GM23338 (cell line): ENCODE measurements at regions not wholly inside any gene's neighbourhood (a gene's known extent, or its start where the extent isn't known, plus 50 kb on each side); places are given as distances from the start of the nearest gene placed in this dataset.

ENCODE experiments used
- ATAC-seq: fragments of 200-7000 bp; cut with Tn5 transposase; 3 replicates; pipeline ENCODE4 v1.9.1; 2020
- DNase-seq: peaks from one replicate; pipeline ENCODE4 v3.0.0-alpha.2; 2015; ENCODE audit warnings: low spot score
- H2AFZ ChIP-seq: fragments of 200-600 bp; sonication (generic); 2 replicates; pipeline ENCODE4 v1.8.0; 2016; ENCODE audit warnings: antibody characterized with exemption, mild to moderate bottlenecking, moderate library complexity
- H3F3A ChIP-seq: fragments of 200-600 bp; sonication (generic); replicated peaks from 2 replicates; pipeline ENCODE4 v1.8.0; 2017; ENCODE audit warnings: antibody characterized with exemption, mixed run types, low read depth
- H3K27ac ChIP-seq: fragments of 200-600 bp; sonication (generic); 2 replicates; pipeline ENCODE4 v1.6.1; 2016; ENCODE audit warnings: low read depth
- H3K27me3 ChIP-seq: fragments of 200-600 bp; sonication (generic); 2 replicates; pipeline ENCODE4 v1.8.0; 2016; ENCODE audit warnings: mild to moderate bottlenecking, mixed run types, moderate library complexity; ENCODE audit not compliant: insufficient read depth
- H3K36me3 ChIP-seq: fragments of 200-600 bp; sonication (generic); 2 replicates; pipeline ENCODE4 v1.8.0; 2016; ENCODE audit warnings: mild to moderate bottlenecking; ENCODE audit not compliant: insufficient read depth
- H3K4me1 ChIP-seq: fragments of 200-600 bp; sonication (generic); 2 replicates; pipeline ENCODE4 v1.8.0; 2016; ENCODE audit warnings: mild to moderate bottlenecking, moderate library complexity; ENCODE audit not compliant: insufficient read depth
- H3K4me2 ChIP-seq: fragments of 200-600 bp; sonication (generic); 2 replicates; pipeline ENCODE4 v1.7.1; 2017; ENCODE audit warnings: mixed run types
- H3K4me3 ChIP-seq: fragments of 200-600 bp; sonication (generic); 2 replicates; pipeline ENCODE4 v1.6.1; 2016; ENCODE audit warnings: mixed run types
- H3K79me2 ChIP-seq: fragments of 200-600 bp; sonication (generic); replicated peaks from 2 replicates; pipeline ENCODE4 v1.8.0; 2017; ENCODE audit warnings: mild to moderate bottlenecking; ENCODE audit not compliant: insufficient read depth
- H3K9me2 ChIP-seq: fragments of 200-600 bp; sonication (generic); 2 replicates; pipeline ENCODE4 v1.8.0; 2017; ENCODE audit not compliant: insufficient read depth
- H4K20me1 ChIP-seq: fragments of 200-600 bp; sonication (generic); replicated peaks from 2 replicates; pipeline ENCODE4 v1.8.0; 2017; ENCODE audit warnings: mild to moderate bottlenecking; ENCODE audit not compliant: insufficient read depth
- H3K27ac Mint-ChIP-seq: 2 replicates; pipeline ENCODE4 v1.8.0; 2020; ENCODE audit warnings: inconsistent platforms, mild to moderate bottlenecking, moderate library complexity, mixed read lengths
- H3K27me3 Mint-ChIP-seq: 3 replicates; pipeline ENCODE4 v1.8.0; 2022; ENCODE audit warnings: low read depth, mild to moderate bottlenecking, moderate library complexity, mixed read lengths, inconsistent platforms; ENCODE audit not compliant: insufficient read depth, poor library complexity
- H3K36me3 Mint-ChIP-seq: 3 replicates; pipeline ENCODE4 v1.8.0; 2021; ENCODE audit warnings: low read depth, mild to moderate bottlenecking, inconsistent platforms, moderate library complexity, mixed read lengths
- H3K4me1 Mint-ChIP-seq: 3 replicates; pipeline ENCODE4 v1.8.0; 2020; ENCODE audit warnings: mild to moderate bottlenecking, inconsistent platforms, mixed read lengths
- H3K4me3 Mint-ChIP-seq: 3 replicates; pipeline ENCODE4 v1.8.0; 2021; ENCODE audit warnings: moderate library complexity, mild to moderate bottlenecking, inconsistent platforms, mixed read lengths
- H3K9me3 Mint-ChIP-seq: 3 replicates; pipeline ENCODE4 v1.8.0; 2020; ENCODE audit warnings: moderate library complexity, mild to moderate bottlenecking, inconsistent platforms, mixed read lengths
- ETS1 ChIP-seq: IDR thresholded peaks from 2 replicates; pipeline ENCODE4 v1.6.1; 2016; ENCODE audit warnings: antibody characterized with exemption
- EZH2 ChIP-seq: fragments of 200-600 bp; sonication (generic); IDR thresholded peaks from one replicate; pipeline ENCODE4 v1.8.0; 2017; ENCODE audit warnings: antibody characterized with exemption, mild to moderate bottlenecking, low read depth; ENCODE audit not compliant: unreplicated experiment
- EZH2phosphoT487 ChIP-seq: fragments of 200-600 bp; sonication (generic); IDR thresholded peaks from one replicate; pipeline ENCODE4 v1.8.1; 2018; ENCODE audit warnings: antibody characterized with exemption; ENCODE audit not compliant: unreplicated experiment
- JUNB ChIP-seq: IDR thresholded peaks from one replicate; pipeline ENCODE4 v1.6.1; 2016; ENCODE audit warnings: antibody characterized with exemption; ENCODE audit not compliant: unreplicated experiment
- NANOG ChIP-seq: IDR thresholded peaks from 2 replicates; pipeline ENCODE4 v1.6.1; 2016; ENCODE audit warnings: antibody characterized with exemption, borderline replicate concordance
- POLR2AphosphoS5 ChIP-seq: IDR thresholded peaks from 2 replicates; pipeline ENCODE4 v1.6.1; 2016; ENCODE audit warnings: antibody characterized with exemption, low read depth
- REST ChIP-seq: IDR thresholded peaks from one replicate; pipeline ENCODE4 v1.6.1; 2018; ENCODE audit warnings: antibody characterized with exemption; ENCODE audit not compliant: unreplicated experiment
- STAT1 ChIP-seq: IDR thresholded peaks from one replicate; pipeline ENCODE4 v1.6.1; 2016; ENCODE audit warnings: antibody characterized with exemption; ENCODE audit not compliant: unreplicated experiment
- ZNF114 ChIP-seq: fragments of 250-450 bp; sonication (Bioruptor Pico); IDR thresholded peaks from 2 replicates; pipeline ENCODE4 v1.5.0; 2020; ENCODE audit warnings: mild to moderate bottlenecking, moderate library complexity
- ZNF331 ChIP-seq: fragments of 250-450 bp; sonication (Bioruptor Pico); IDR thresholded peaks from 2 replicates; pipeline ENCODE4 v1.5.0; 2020; ENCODE audit warnings: low read depth, mild to moderate bottlenecking, moderate library complexity
- ZNF462 ChIP-seq: fragments of 250-450 bp; sonication (Bioruptor Pico); IDR thresholded peaks from 2 replicates; pipeline ENCODE4 v1.5.0; 2020; ENCODE audit warnings: mild to moderate bottlenecking, moderate library complexity

DNA sequence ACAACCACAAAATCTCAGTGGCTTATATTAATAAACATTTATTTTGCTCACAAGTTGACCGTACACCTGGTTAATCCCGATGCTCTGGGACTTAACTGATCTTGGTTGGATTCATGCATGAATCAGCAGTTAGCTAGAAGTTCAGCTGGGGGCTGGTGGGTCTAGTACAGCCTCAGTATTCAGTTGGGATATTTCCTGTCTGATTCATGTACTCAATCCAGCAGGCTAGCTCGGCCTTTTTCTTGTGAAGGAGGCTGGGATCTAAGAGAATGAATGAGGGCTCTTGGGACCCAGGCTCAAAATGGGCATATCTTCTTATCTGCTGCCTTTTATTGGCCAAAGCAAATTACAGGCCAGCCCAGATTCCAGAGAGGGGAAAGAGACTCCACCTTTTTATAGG is 178.8 kb downstream of the KCTD12 start:
- no peaks in the 10 kb centered on the region for H3K36me3 ChIP-seq
- H3K4me3 ChIP-seq = no peak overlapping the region
- no peaks in the 10 kb centered on the region for H3K27me3 ChIP-seq
- ATAC-seq (no peak), DNase-seq (no peak)
- H3K4me2 ChIP-seq = no peak overlapping the region
- no peak overlapping the region for H2AFZ ChIP-seq
- no peaks in the 10 kb centered on the region for H3K36me3 Mint-ChIP-seq
- H3K4me1 ChIP-seq = no peaks in the 10 kb centered on the region
- no peak overlapping the region for H3K27ac Mint-ChIP-seq
- no peak overlapping the region for H3K4me3 Mint-ChIP-seq
- no peaks in the 10 kb centered on the region for H3K79me2 ChIP-seq
- no peaks in the 10 kb centered on the region for H3K9me3 Mint-ChIP-seq
- H3F3A ChIP-seq = no peaks in the 10 kb centered on the region
- H3K9me2 ChIP-seq = peaks cover 6% of the 10 kb centered on the region; the same call in 1 of the 2 replicates
- no peak overlapping the region for H3K27ac ChIP-seq
- no peaks in the 10 kb centered on the region for H3K4me1 Mint-ChIP-seq
- H3K27me3 Mint-ChIP-seq = no peaks in the 10 kb centered on the region
- H4K20me1 ChIP-seq = no peaks in the 10 kb centered on the region
- TF ChIP-seq JUNB (no peak), EZH2phosphoT487 (no peak), STAT1 (no peak), EZH2 (no peak), ZNF114 (CRISPR knock-in tag) (no peak), ETS1 (no peak), REST (no peak), NANOG (no peak)

- Histone ChIP-seq H3K4me1 (no peaks in the 10 kb centered on the region), H3K36me3 (no peaks in the 10 kb centered on the region), H3K27me3 (no peaks in the 10 kb centered on the region), H3K79me2 (no peaks in the 10 kb centered on the region), H4K20me1 (no peaks in the 10 kb centered on the region), H3K9me2 (no peaks in the 10 kb centered on the region; the same call in 1 of the 2 replicates), H2AFZ (no peak overlapping the region), H3K4me2 (no peak overlapping the region), H3F3A (no peaks in the 10 kb centered on the region), H3K4me3 (no peak overlapping the region), H3K27ac (no peak overlapping the region)
- DNase-seq (no peak), ATAC-seq (no peak)
- Mint-ChIP-seq H3K27me3 (peaks cover 2% of the 10 kb centered on the region), H3K36me3 (no peaks in the 10 kb centered on the region), H3K4me3 (no peak overlapping the region), H3K27ac (no peak overlapping the region), H3K4me1 (no peaks in the 10 kb centered on the region), H3K9me3 (no peaks in the 10 kb centered on the region)
- TF ChIP-seq ZNF331 (no peak), ZNF114 (CRISPR knock-in tag) (no peak), POLR2AphosphoS5 (no peak), ZNF462 (no peak), NANOG (no peak)
Observed at GRCh38 chr13:76703621-76704288, 182.4 kb downstream of the KCTD12 start.
